ENCODE measurements at regions not wholly inside any gene's neighbourhood (a gene's known extent, or its start where the extent isn't known, plus 50 kb on each side); places are given as distances from the start of the nearest gene placed in this dataset.
"Not testable (repeated sequence)": the region's sequence is repeated elsewhere in the genome, so short reads cannot be mapped to it uniquely, and the experiment has no call there.

GRCh38 chr14:105581551-105582341 is 55.4 kb downstream of the TMEM121 start:
- Histone ChIP-seq H3K4me3 (replicated peaks; ENCODE audit: insufficient read depth, low read length) (no peak overlapping the region), H3K27ac (replicated peaks) (no peak overlapping the region), H3K27me3 (ENCODE audit: insufficient read depth, poor library complexity, severe bottlenecking) (no peaks in the 10 kb centered on the region)
- TF ChIP-seq GABPA (IDR thresholded peaks at IDR 0.05; ENCODE audit: low read depth) = no peak
- no peak for TF ChIP-seq CTCF (IDR thresholded peaks at IDR 0.05; ENCODE audit: insufficient read depth, low read length)
- TF ChIP-seq SPI1 (IDR thresholded peaks at IDR 0.05; ENCODE audit: borderline replicate concordance, low read depth) = no peak
- no peak for TF ChIP-seq POLR2AphosphoS5 (IDR thresholded peaks at IDR 0.05; ENCODE audit: low read depth)
- no peak for TF ChIP-seq REST (IDR thresholded peaks at IDR 0.05; ENCODE audit: insufficient replicate concordance, low read depth)
- no peak for DNase-seq (ENCODE audit: low read depth in 1 of 2, low spot score in 1 of 2)

- no peak for DNase-seq (ENCODE audit: low read depth in 1 of 2, low spot score in 1 of 2)
- Histone ChIP-seq H3K27ac (replicated peaks) (no peak overlapping the region), H3K4me3 (replicated peaks; ENCODE audit: insufficient read depth, low read length) (no peak overlapping the region), H3K27me3 (ENCODE audit: insufficient read depth, poor library complexity, severe bottlenecking) (no peaks in the 10 kb centered on the region)
- TF ChIP-seq POLR2AphosphoS5 (IDR thresholded peaks at IDR 0.05; ENCODE audit: low read depth) (no peak), SPI1 (IDR thresholded peaks at IDR 0.05; ENCODE audit: borderline replicate concordance, low read depth) (no peak), CTCF (IDR thresholded peaks at IDR 0.05; ENCODE audit: insufficient read depth, low read length) (no peak), GABPA (IDR thresholded peaks at IDR 0.05; ENCODE audit: low read depth) (no peak), REST (IDR thresholded peaks at IDR 0.05; ENCODE audit: insufficient replicate concordance, low read depth) (no peak)
Measured at GRCh38 chr14:105582639-105583038, 56.3 kb downstream of the TMEM121 start.

DNA sequence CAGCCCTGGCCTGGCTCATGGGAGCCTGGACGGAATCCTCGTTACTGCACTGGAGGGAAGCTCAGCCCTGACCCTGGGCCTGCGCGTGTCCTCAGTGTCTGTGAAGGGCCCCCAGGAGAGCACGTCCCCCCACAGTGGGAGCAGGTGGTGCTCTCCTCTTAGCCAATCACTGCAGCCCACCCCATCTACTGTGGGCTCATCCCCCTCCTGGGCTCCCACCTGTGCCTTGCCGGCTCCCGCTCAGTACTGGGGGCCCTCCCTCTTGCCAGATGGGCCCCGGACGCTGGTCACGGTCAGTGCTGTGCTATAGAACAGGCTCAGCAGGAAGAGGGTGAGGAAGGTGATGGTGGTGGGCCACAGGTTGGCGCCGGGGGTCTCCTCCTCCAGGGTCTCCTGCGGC is 57.5 kb downstream of the TMEM121 start:
- not testable (repeated sequence) for H3K27me3 ChIP-seq (ENCODE audit: insufficient read depth, poor library complexity, severe bottlenecking); H3K4me3 ChIP-seq (replicated peaks; ENCODE audit: insufficient read depth, low read length); H3K27ac ChIP-seq (replicated peaks); DNase-seq (ENCODE audit: low read depth in 1 of 2, low spot score in 1 of 2)

- not testable (repeated sequence) for H3K4me3 ChIP-seq (replicated peaks; ENCODE audit: insufficient read depth, low read length); DNase-seq (ENCODE audit: low read depth in 1 of 2, low spot score in 1 of 2); H3K27me3 ChIP-seq (ENCODE audit: insufficient read depth, poor library complexity, severe bottlenecking); H3K27ac ChIP-seq (replicated peaks)
Measured at GRCh38 chr14:105585290-105585689, 58.9 kb downstream of the TMEM121 start.

- not testable (repeated sequence) for H3K27ac ChIP-seq (replicated peaks); H3K27me3 ChIP-seq (ENCODE audit: insufficient read depth, poor library complexity, severe bottlenecking); DNase-seq (ENCODE audit: low read depth in 1 of 2, low spot score in 1 of 2); H3K4me3 ChIP-seq (replicated peaks; ENCODE audit: insufficient read depth, low read length)
Measured at GRCh38 chr14:105585722-105586121, 59.3 kb downstream of the TMEM121 start.

DNA sequence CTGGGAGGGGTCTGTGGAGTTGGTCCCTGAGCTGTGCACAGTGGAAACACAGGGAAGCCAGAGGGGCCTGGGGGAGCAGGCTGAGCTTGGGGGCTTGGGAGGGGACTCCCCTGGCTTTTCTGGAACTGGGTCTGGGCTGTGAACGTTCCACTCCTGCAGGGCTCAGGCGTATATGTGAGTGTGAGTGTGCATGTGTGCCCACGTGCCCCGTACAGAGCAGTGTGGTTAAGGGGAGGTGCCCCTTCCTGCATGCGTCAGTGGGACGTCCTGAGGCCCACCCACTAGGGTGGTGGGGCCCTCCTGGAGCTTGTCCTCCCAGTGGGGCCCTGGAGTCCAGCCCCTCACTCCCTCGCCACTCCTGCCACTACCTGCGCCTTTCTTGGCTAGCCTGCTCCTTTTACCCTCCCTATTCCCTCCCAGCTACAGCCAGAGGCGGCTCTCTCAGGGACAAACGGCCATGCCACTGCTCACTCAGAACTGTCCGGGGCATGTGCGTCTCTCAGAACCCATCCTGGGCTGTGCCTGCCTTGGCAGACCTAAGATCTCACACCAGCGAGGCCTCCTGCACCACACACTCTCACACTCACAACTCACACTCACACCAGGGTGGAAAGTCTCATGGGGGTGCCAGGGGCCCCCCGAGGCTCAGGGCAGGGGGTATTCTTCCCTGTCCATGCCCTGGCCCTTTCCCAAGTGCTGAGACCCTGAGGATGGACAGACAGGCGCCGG is 59.9 kb downstream of the TMEM121 start:
- H3K27ac ChIP-seq (replicated peaks); DNase-seq (ENCODE audit: low read depth in 1 of 2, low spot score in 1 of 2); H3K4me3 ChIP-seq (replicated peaks; ENCODE audit: insufficient read depth, low read length); H3K27me3 ChIP-seq (ENCODE audit: insufficient read depth, poor library complexity, severe bottlenecking): not testable (repeated sequence)

DNA sequence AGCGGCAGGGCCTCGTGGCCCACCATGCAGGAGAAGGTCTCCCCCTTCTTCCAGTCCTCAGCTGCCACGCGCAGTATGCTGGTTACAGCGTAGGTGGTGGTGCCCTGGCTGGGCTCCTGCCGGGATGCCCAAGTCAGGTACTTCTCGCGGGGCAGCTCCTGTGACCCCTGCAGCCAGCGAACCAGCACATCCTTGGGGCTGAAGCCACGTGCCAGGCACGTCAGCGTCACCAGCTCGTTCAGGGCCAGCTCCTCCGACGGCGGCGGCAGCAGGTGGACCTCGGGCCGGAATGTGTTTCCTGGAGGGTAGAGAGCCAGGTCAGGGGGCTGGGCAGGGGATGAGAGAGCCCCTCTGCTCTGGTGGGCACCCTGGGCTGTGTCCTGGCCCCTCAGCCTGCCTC is 60.7 kb downstream of the TMEM121 start:
- not testable (repeated sequence) for H3K4me3 ChIP-seq (replicated peaks; ENCODE audit: insufficient read depth, low read length); DNase-seq (ENCODE audit: low read depth in 1 of 2, low spot score in 1 of 2); H3K27ac ChIP-seq (replicated peaks); H3K27me3 ChIP-seq (ENCODE audit: insufficient read depth, poor library complexity, severe bottlenecking)

DNA sequence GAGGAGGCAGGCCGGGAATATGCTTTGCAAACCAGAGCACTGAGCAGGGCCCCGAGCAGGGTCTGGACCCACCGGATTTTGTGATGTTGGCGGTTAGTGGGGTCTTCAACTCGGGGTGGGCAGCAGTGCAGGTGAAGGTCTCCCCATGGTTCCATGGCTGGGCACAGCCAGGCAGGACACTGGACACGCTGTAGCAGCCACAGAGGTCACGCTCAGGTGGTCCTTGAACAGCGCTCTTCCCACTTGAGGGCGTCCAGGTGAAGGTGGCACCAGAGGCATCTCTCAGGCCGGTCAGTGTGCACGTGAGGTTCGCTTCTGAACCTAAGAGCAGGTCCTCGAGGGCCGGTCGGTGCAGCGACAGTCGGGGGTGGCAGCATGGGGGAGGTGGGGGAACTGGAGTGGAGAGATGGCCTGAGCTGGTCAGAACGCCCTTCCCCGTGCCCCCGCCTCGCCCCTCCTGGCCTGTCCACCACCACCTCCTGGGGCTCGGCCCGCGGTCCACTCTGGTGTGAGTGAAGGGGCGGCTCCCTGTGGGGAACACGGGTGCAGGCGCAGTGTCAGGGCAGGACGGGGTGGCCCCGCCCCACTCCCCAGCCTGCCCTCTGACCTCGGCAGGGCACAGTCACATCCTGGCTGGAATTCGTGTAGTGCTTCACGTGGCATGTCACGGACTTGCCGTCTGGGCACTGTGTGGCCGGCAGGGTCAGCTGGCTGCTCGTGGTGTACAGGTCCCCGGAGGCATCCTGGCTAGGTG is 61.3 kb downstream of the TMEM121 start:
- not testable (repeated sequence) for H3K27ac ChIP-seq (replicated peaks); H3K4me3 ChIP-seq (replicated peaks; ENCODE audit: insufficient read depth, low read length); DNase-seq (ENCODE audit: low read depth in 1 of 2, low spot score in 1 of 2); H3K27me3 ChIP-seq (ENCODE audit: insufficient read depth, poor library complexity, severe bottlenecking)
